Right lobe of liver (tissue), 6 donors: ENCODE measurements at regions not wholly inside any gene's neighbourhood (a gene's known extent, or its start where the extent isn't known, plus 50 kb on each side); places are given as distances from the start of the nearest gene placed in this dataset.

ENCODE experiments used
- ATAC-seq, 4 donors: fragments of 200-7000 bp; cut with Tn5 transposase; one replicate each; pipeline ENCODE4 v1.9.1; 2020; ENCODE audit warnings: mild to moderate bottlenecking in 4 of 4, moderate library complexity in 4 of 4
- DNase-seq, 3 donors: peaks; one replicate each; pipeline ENCODE4 v3.0.0-alpha.2; 2020
- H3K27ac ChIP-seq, 3 donors: fragments of 200-600 bp; one replicate each; pipeline ENCODE4 v1.8.0; 2022
- H3K27me3 ChIP-seq, 2 donors: fragments of 200-600 bp; one replicate each; pipeline ENCODE4 v1.8.0; 2022
- H3K36me3 ChIP-seq, 4 donors: fragments of 200-600 bp; sonication (generic) in 1 of 4; one replicate each; pipeline versions ENCODE4 v1.5.1 to v1.8.0; 2017 to 2022; ENCODE audit warnings: control low read depth in 1 of 4
- H3K4me1 ChIP-seq, 4 donors: fragments of 200-600 bp; sonication (generic) in 1 of 4; one replicate each; pipeline versions ENCODE4 v1.5.1 to v1.8.0; 2017 to 2022; ENCODE audit warnings: control low read depth in 1 of 4
- H3K4me3 ChIP-seq, 3 donors: fragments of 200-600 bp; one replicate each; pipeline ENCODE4 v1.8.0; 2022
- H3K9me3 ChIP-seq, 4 donors: fragments of 200-600 bp; sonication (generic) in 1 of 4; one replicate each; pipeline versions ENCODE4 v1.5.1 to v1.8.0; 2017 to 2022; ENCODE audit warnings: control low read depth in 1 of 4
- CTCF ChIP-seq, 4 donors: fragments of 200-600 bp in 3 of 4; fragments of 450-650 bp in 1 of 4; IDR thresholded peaks; one replicate each; pipeline versions ENCODE4 v1.5.1 to v1.8.0; 2016 to 2022; ENCODE audit warnings: antibody characterized with exemption in 4 of 4, mild to moderate bottlenecking in 2 of 4
- POLR2A ChIP-seq: fragments of 450-650 bp; IDR thresholded peaks from one replicate; pipeline ENCODE4 v1.6.1; 2017; ENCODE audit warnings: antibody characterized with exemption, mild to moderate bottlenecking
- WGBS: methylation state at CpG from one replicate; pipeline ENCODE4 v1.1.6; 2018; ENCODE audit warnings: low coverage, low lambda C conversion rate; ENCODE audit not compliant: insufficient coverage; ENCODE audit errors: missing lambda C conversion rate; 5-methylcytosine and 5-hydroxymethylcytosine counted together
- intact Hi-C, 2 donors: fragments of 100-400 bp; cut with DNase I; formaldehyde crosslinking; loops; one replicate each; pipeline versions ENCODE4 v1.11.2 to v1.14.1; 2022
- donor health status: DM: no; HTN: yes; CAD: no.
- donor health status: DM: no; HTN: no; CAD: no.
- donor health status: DM: no; HTN: no; CAD: no.
- donor health status: DM: no; HTN: yes; CAD: no.
- donor health status: DM: no; HTN: yes; CAD: no.

GRCh38 chr2:111708476-111709180, 175.4 kb downstream of the ANAPC1 start:
- 87% methylated on average over 3 of the region's 4 CpGs for WGBS
- DNase-seq (peak in 1 of 3 donors; percentile 6), ATAC-seq (no peak)
- Histone ChIP-seq H3K36me3 (no peaks in the 10 kb centered on the region), H3K27me3 (no peaks in the 10 kb centered on the region), H3K27ac (no peak overlapping the region), H3K4me3 (no peak overlapping the region), H3K9me3 (no peaks in the 10 kb centered on the region), H3K4me1 (peaks cover 0 to 14% (median 0%) of the 10 kb centered on the region in 4 donors)
- no peak for TF ChIP-seq CTCF (IDR thresholded peaks at IDR 0.05)
- no peak for TF ChIP-seq POLR2A
- intact Hi-C loops: no loop called here

DNA sequence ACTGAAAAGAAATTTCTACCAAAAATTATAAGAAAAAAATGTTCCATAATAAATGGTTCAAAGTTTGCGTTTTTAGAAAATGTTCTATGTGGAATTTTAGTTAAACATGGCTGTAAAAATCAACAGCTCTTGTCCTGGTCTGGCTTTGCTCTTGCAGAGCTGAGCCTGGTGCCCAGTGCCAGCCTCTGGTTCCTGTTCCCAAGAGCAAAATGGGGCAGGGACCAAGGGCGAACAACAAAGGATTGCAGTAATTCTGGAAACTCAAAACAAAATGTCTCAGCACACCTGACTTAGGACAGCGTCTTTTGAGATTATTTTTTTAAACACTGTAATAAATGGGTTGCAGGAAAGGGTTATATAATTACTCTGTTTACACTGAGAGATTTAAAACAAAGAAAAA, 174.7 kb downstream of the ANAPC1 start:
- peaks cover 0 to 14% (median 0%) of the 10 kb centered on the region in 4 donors for H3K4me1 ChIP-seq
- ATAC-seq: no peak
- WGBS: 37% methylated on average over 3 of the region's 3 CpGs
- intact Hi-C loops: no loop called here
- no peaks in the 10 kb centered on the region for H3K9me3 ChIP-seq
- no peak for DNase-seq
- no peak for TF ChIP-seq CTCF (IDR thresholded peaks at IDR 0.05)
- TF ChIP-seq POLR2A: no peak
- no peaks in the 10 kb centered on the region for H3K27me3 ChIP-seq
- no peak overlapping the region for H3K4me3 ChIP-seq
- H3K27ac ChIP-seq: no peak overlapping the region
- H3K36me3 ChIP-seq: no peaks in the 10 kb centered on the region

DNA sequence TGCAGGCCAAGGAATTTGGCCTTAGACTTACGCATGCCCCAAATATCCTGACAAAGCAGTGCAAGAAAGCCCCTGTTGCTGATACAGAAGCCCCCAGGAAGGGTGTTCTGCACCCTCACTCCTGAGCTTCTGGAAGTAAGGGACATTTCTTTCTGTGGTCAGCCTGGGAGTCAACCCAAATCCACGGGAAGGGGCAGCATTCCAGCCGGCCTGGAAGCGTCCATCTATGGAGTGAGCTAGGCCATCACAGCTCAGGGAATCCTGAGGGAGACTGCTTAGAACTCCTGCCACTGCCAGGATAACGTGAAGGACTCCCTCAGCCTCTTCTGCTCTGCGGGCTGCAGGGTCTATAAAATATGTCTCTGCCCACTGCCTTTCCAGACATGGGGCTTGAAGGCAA, 173.9 kb downstream of the ANAPC1 start:
- ATAC-seq (no peak), DNase-seq (no peak)
- intact Hi-C loops: no loop called here
- WGBS: 82% methylated on average over 4 of the region's 6 CpGs
- Histone ChIP-seq H3K27ac (no peak overlapping the region), H3K4me3 (no peak overlapping the region), H3K9me3 (no peaks in the 10 kb centered on the region), H3K36me3 (no peaks in the 10 kb centered on the region), H3K4me1 (peaks cover 0 to 14% (median 0%) of the 10 kb centered on the region in 4 donors), H3K27me3 (no peaks in the 10 kb centered on the region)
- no peak for TF ChIP-seq CTCF (IDR thresholded peaks at IDR 0.05)
- no peak for TF ChIP-seq POLR2A

GRCh38 chr2:111710613-111711012, 173.4 kb downstream of the ANAPC1 start:
- WGBS: 75% methylated on average over 2 of the region's 4 CpGs
- H3K9me3 ChIP-seq: no peaks in the 10 kb centered on the region
- no peak for DNase-seq
- H3K27ac ChIP-seq: no peak overlapping the region
- TF ChIP-seq POLR2A (no peak), CTCF (IDR thresholded peaks at IDR 0.05) (no peak)
- peaks cover 0 to 17% (median under 1%) of the 10 kb centered on the region in 4 donors for H3K4me1 ChIP-seq
- intact Hi-C loops: no loop called here
- ATAC-seq: no peak
- H3K36me3 ChIP-seq: no peaks in the 10 kb centered on the region
- H3K4me3 ChIP-seq: no peak overlapping the region
- H3K27me3 ChIP-seq: no peaks in the 10 kb centered on the region
